Choroid plexus epithelial cell (primary cell): ENCODE measurements at regions not wholly inside any gene's neighbourhood (a gene's known extent, or its start where the extent isn't known, plus 50 kb on each side); places are given as distances from the start of the nearest gene placed in this dataset.

Source experiments
- DNase-seq: peaks from one replicate; pipeline ENCODE4 v3.0.0-alpha.2; 2010; ENCODE audit warnings: low read depth
- H3K4me3 ChIP-seq: 2 replicates; pipeline ENCODE4 v1.5.1; 2011; ENCODE audit warnings: low read depth, mild to moderate bottlenecking, control low read depth, low read length, moderate library complexity
- TF ChIP-seq, protein P1 (sequence below): conservative IDR thresholded peaks from 2 replicates; pipeline ENCODE4 v1.5.1; 2011; ENCODE audit warnings: low read depth, mild to moderate bottlenecking, control low read depth, inconsistent platforms, low read length, moderate library complexity

DNA sequence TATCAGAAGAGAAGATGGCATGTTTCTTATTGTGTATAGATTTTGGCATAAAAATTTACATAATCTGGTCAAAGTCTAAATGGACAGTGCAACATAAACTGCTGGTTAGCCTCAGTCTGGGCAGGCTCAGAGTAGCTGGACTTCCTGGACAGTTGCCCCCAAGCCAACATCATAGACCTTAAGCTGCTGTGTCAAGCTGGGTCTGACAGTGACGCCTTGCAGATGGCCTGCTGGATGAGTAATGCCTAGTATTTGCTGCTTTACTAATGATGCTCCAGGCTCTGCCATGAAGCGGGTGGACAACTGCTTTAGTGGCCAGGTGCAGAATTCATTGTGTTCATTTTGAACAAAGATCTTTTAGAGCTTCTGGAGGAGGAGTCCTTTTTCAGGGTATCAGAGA is 603.7 kb upstream of the ZEB2 start:
- DNase-seq, result no peak
- H3K4me3 ChIP-seq, result no peak overlapping the region
- TF ChIP-seq, protein P1, sequence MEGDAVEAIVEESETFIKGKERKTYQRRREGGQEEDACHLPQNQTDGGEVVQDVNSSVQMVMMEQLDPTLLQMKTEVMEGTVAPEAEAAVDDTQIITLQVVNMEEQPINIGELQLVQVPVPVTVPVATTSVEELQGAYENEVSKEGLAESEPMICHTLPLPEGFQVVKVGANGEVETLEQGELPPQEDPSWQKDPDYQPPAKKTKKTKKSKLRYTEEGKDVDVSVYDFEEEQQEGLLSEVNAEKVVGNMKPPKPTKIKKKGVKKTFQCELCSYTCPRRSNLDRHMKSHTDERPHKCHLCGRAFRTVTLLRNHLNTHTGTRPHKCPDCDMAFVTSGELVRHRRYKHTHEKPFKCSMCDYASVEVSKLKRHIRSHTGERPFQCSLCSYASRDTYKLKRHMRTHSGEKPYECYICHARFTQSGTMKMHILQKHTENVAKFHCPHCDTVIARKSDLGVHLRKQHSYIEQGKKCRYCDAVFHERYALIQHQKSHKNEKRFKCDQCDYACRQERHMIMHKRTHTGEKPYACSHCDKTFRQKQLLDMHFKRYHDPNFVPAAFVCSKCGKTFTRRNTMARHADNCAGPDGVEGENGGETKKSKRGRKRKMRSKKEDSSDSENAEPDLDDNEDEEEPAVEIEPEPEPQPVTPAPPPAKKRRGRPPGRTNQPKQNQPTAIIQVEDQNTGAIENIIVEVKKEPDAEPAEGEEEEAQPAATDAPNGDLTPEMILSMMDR, result no peak

DNA sequence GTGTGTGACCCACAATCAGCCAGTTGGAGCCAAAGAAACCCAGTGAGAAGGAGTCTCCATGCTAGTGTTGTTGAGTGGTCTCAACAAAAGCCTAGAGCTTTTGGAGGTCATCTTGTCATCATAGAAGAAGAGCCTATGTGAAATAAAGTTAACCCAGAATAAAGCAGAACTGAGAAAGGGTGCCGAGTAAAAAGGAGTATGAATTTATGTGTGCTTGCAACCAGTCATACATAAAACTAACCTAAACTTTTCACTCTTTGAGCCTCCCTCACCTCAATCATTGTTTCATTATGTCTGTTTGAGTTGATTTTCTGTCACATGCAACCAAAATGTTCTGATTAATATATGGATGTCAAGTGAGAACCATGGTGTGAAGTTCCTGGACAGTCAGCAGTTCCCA is 599.3 kb upstream of the ZEB2 start:
- H3K4me3 ChIP-seq, result no peak overlapping the region
- TF ChIP-seq, protein P1, result no peak
- no peak for DNase-seq

DNA sequence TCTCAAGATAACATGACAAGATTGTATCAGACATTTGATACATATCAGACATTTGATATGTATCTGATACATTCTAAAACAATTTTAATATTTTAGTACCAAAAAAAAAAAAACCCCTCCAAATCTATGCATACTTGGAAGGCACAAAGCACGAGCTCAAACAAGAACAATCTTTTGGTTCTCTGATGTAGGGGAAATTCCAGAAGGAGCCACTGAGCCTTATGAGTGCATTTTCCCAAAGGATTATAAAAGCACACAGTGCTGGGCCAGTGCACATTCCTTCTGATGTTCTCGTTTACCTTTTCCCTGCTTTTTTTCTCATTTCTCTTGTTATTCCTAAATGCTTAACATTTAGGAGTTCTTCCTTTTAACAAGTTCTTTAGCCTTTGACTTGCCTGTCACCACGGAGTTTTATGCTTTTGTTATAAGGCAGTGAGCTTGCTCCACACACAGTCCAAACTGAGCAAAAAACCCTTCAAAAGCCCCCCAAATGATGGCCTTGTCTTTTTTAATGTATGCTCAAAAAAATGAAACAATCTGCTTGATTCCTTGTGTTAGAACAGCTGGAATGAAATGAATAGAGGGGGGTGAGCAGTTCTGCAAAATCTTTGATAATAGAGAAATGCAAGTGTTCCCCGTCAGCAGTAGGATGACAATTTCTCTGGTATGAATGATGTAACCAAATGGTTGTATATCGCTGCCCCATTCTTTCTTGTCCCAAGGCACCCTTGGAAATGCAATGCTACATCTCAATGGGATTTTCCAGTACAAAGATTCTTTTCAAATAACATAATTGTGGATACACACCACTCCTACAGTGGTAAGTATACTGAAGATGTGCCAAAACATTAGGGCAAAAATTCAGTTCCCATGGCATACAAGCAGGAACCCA is 597.2 kb upstream of the ZEB2 start:
- DNase-seq, result no peak
- H3K4me3 ChIP-seq, result no peak overlapping the region
- TF ChIP-seq, protein P1, result no peak

DNA sequence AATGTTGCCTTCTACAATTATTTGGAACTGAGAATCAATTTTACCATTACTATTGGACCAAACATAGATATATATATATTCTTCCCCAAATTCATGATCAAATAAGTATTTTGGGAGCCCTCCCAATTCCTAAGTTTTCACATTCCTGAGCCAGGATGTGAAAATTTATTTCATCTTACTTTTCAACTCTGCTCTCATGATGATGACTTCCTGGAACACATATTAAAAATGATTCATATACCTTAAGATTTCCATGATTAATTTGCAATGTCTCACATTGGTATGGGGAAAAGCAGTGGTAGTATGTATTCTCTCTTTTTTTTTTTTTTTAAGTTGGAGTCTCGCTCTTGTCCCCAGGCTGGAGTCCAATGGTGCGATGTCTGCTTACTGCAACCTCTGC is 596.1 kb upstream of the ZEB2 start:
- H3K4me3 ChIP-seq, result no peak overlapping the region
- TF ChIP-seq, protein P1, result no peak
- no peak for DNase-seq

DNA sequence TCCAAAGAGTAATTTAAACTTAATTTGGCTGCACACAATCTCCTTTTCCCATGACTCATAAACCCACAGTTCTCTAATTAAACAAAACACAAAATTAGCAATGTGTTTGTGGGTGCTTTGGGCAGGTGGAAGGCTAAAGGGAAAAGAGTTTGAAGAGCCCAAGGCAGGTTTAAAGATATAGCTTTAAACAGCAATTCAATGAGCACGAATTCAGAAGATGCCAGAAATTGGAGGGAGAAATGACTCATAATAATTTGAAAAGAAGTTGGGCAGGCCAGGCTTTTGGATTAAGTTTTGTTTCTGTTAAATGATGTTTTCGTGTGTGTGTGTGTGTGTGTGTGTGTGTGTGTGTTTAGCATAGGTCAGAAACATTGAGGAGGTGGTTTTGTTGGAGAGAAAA is 594.8 kb upstream of the ZEB2 start:
- DNase-seq, result no peak
- TF ChIP-seq, protein P1, result no peak
- H3K4me3 ChIP-seq, result no peak overlapping the region

DNA sequence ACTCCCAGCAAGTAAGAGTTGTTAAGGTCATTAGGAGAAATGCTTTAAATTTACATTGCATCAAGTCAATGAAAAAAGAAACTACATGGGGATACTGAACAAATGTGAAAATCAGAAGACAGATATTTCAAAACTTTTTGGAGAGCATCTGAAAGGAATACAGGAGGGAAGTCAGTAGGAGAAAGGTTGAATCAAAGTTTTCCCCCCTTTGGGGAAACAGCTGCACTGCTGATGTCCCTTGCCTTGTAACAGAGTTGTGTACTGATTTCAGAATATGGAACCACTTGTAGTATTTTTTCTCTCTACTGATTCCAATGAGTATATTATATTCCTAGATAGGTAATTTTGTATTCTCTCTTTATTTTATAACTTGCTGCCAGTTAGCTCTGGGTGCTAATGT is 592.5 kb upstream of the ZEB2 start:
- no peak overlapping the region for H3K4me3 ChIP-seq
- no peak for DNase-seq
- TF ChIP-seq, protein P1, result no peak
